ENCODE measurements at regions not wholly inside any gene's neighbourhood (a gene's known extent, or its start where the extent isn't known, plus 50 kb on each side); places are given as distances from the start of the nearest gene placed in this dataset.
"Not testable (repeated sequence)": the region's sequence is repeated elsewhere in the genome, so short reads cannot be mapped to it uniquely, and the experiment has no call there.

DNA sequence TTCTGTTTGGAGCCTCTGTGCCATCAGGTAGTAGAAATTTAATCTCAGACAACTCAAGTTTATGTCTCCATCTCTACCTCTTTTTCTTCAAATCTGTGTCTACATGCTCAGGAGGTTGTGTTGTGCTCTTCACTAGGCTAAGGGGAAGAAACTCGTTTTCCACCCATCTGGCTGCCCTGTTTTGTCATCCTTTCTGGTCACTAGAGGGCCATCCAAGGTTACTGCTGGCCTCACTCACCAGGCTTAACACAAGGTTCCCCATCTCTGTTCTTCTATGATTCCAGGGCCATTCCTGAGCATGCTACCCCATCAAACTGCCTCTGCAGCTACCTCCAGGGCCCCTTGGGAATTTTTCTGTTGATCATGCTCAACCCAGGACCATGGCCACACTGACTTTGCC, 213.3 kb upstream of the FBXL7 start:
- no peaks in the 10 kb centered on the region for H3K36me3 ChIP-seq (ENCODE audit: insufficient read depth)
- no peak for DNase-seq (ENCODE audit: extremely low spot score)
- no peaks in the 10 kb centered on the region for H3K4me1 ChIP-seq (ENCODE audit: insufficient read depth)
- no peak overlapping the region for H3K4me3 ChIP-seq (ENCODE audit: low read depth, low read length)
- H3K27ac ChIP-seq (ENCODE audit: low read depth) = no peak overlapping the region
- WGBS = 43% methylated on average over 1 of the region's 1 CpG

DNA sequence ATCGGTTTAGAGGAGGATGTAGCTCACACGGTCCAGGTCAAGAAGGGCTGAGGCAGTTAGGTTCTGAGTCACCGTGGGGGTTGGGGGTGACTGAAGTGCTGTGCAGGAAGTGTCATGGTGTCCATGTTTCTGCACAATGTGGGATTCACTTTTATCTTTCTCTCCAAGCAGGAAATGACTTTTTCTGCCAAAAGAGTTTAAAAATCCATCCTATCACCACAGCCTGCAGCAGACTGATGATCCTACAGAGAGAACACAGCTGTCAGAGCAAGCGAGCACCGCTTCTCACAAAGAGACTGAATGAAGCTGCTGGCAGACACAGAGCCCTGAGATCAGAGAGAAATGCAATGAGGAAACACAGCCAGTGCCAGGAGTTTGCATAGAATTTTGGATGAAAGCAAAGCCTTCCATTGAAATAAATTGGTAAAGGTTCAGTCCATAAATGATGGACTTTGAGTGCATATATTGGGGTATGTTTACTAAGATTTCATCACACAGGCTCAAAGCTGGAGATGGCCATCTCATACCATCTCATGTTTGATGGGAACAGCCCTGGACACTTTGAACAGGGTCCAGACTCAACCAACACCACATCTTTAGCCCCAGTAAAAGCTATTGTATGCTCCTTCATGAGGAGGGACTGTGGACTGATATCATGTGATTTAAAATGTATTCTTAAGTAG, 213.9 kb upstream of the FBXL7 start:
- Histone ChIP-seq H3K36me3 (ENCODE audit: insufficient read depth) (no peaks in the 10 kb centered on the region), H3K4me3 (ENCODE audit: low read depth, low read length) (no peak overlapping the region), H3K4me1 (ENCODE audit: insufficient read depth) (no peaks in the 10 kb centered on the region), H3K27ac (ENCODE audit: low read depth) (no peak overlapping the region)
- 18% methylated on average over 5 of the region's 5 CpGs for WGBS
- peak; percentile 73 for DNase-seq (ENCODE audit: extremely low spot score)

DNA sequence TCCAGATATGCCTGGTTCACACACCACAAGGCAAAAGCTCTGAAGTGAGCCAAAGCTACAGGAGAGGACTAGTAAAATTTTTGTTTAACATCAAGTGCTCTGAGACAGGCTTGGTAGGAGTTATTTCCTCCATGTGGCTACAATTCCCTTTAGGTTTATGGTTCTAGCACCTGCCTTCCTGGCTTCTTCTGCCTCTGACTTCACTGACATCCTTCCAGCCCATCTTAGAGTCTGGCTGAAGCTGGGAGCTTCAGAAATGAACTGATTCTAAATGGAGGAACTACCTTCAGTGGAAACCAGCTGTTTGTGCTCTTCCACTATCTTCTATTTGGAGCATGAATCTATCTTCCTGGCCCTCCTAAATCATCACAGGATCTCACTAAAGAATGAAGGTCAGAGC, 215.3 kb upstream of the FBXL7 start:
- no peaks in the 10 kb centered on the region for H3K4me1 ChIP-seq (ENCODE audit: insufficient read depth)
- H3K4me3 ChIP-seq (ENCODE audit: low read depth, low read length) = no peak overlapping the region
- no peaks in the 10 kb centered on the region for H3K36me3 ChIP-seq (ENCODE audit: insufficient read depth)
- no peak overlapping the region for H3K27ac ChIP-seq (ENCODE audit: low read depth)
- DNase-seq (ENCODE audit: extremely low spot score) = no peak

DNA sequence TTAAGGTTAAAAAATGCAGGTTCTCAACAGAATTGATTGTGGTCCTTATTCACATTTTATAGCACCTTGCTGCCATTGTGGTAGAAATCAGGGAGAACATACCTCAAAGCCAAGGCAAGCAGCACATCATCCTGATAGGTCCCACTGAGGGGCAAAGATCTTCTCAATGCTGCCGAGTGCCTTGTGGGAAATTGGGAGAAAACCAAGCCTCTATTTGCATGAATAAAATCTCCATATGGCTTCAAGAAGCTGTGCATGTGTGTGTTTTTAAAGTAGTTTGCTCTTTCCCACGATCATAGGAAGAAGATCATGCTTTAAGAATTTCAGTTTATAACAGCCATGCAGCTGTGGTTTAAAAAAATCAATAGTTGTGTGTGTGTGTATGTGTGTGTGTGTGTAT, 216.9 kb upstream of the FBXL7 start:
- H3K36me3 ChIP-seq (ENCODE audit: insufficient read depth) = no peaks in the 10 kb centered on the region
- WGBS = 52% methylated on average over 2 of the region's 2 CpGs
- H3K4me3 ChIP-seq (ENCODE audit: low read depth, low read length) = no peak overlapping the region
- H3K4me1 ChIP-seq (ENCODE audit: insufficient read depth) = no peaks in the 10 kb centered on the region
- no peak overlapping the region for H3K27ac ChIP-seq (ENCODE audit: low read depth)
- no peak for DNase-seq (ENCODE audit: extremely low spot score)

DNA sequence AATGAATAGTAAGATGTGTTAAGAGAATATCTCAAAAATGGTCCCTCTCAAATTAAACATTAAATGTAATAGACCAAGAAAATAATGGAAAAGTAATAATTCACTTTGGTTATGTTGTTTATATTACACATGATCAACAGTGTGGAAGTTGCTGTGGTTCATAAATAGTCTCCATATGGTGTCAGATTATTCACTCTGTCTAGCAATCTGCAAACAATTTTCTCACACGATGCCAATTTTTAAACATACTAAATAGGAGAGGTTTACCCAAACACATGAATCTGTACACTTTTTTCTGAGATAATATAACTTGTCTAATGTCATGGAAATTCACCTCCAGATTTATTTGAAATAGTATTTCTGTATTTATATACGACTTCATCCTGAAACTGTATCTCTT, 217.4 kb upstream of the FBXL7 start:
- Histone ChIP-seq H3K4me3 (ENCODE audit: low read depth, low read length) (no peak overlapping the region), H3K27ac (ENCODE audit: low read depth) (no peak overlapping the region), H3K4me1 (ENCODE audit: insufficient read depth) (no peaks in the 10 kb centered on the region), H3K36me3 (ENCODE audit: insufficient read depth) (no peaks in the 10 kb centered on the region)
- WGBS = 63% methylated on average over 2 of the region's 2 CpGs
- DNase-seq (ENCODE audit: extremely low spot score) = no peak

DNA sequence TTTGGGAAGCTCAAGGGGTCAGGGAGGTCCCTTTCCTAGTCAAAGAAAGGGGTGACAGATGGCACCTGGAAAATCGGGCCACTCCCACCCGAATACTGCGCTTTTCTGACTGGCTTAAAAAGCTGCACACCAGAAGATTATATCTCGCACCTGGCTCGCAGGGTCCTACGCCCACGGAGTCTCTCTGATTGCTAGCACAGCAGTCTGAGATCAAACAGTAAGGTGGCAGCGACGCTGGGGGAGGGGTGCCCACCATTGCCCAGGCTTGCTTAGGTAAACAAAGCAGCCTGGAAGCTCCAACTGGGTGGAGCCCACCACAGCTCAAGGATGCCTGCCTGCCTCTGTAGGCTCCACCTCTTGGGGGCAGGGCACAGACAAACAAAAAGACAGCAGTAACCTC, 228.4 kb upstream of the FBXL7 start:
- not testable (repeated sequence) for DNase-seq (ENCODE audit: extremely low spot score); H3K4me1 ChIP-seq (ENCODE audit: insufficient read depth); H3K4me3 ChIP-seq (ENCODE audit: low read depth, low read length); H3K36me3 ChIP-seq (ENCODE audit: insufficient read depth); H3K27ac ChIP-seq (ENCODE audit: low read depth)
- 63% methylated on average over 9 of the region's 9 CpGs for WGBS

DNA sequence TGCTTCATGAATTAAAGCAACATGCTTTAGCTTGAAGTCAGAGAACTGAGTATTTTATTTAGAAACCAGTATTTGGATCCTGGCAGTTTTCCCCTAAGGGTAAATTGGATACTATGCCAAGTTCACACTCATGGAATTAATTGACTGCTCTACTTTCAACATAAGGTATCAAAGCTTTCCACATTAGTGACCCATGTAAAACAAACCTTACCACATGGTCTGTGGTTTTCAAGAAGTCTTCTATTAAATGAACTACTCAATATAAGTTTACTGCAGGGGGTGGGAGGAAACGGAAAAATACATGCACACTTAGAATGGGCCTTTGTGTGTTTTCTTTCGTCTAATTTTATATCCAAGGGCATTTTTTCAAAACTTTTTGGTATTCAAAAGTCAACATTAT, 232.0 kb upstream of the FBXL7 start:
- H3K36me3 ChIP-seq (ENCODE audit: insufficient read depth) = no peaks in the 10 kb centered on the region
- H3K4me3 ChIP-seq (ENCODE audit: low read depth, low read length) = no peak overlapping the region
- 74% methylated on average over 2 of the region's 2 CpGs for whole genome bisulfite sequencing
- DNase-seq (ENCODE audit: extremely low spot score) = no peak
- H3K4me1 ChIP-seq (ENCODE audit: insufficient read depth) = no peaks in the 10 kb centered on the region
- no peak overlapping the region for H3K27ac ChIP-seq (ENCODE audit: low read depth)

DNA sequence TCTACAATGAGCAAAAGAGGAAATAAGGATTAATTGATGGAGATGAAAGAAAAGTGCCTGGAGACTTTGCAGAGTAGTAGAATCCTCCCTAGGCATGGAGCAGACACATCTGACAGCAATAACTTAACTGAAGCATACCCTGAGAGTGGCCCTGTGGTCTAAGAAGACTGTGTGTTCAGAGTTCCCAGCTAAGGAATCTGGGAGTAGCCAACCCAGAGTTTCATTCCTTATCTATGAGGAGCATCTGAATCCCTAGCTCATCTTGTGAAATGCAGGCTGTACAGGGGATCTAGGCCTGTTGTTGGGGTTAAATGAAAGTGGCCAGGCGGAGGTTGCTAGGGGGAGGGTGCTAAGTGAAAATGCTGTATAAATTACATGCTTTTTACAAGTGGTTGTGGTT, 233.1 kb upstream of the FBXL7 start:
- H3K4me1 ChIP-seq (ENCODE audit: insufficient read depth) = no peaks in the 10 kb centered on the region
- H3K36me3 ChIP-seq (ENCODE audit: insufficient read depth) = no peaks in the 10 kb centered on the region
- DNase-seq (ENCODE audit: extremely low spot score) = no peak
- H3K27ac ChIP-seq (ENCODE audit: low read depth) = no peak overlapping the region
- WGBS = 86% methylated on average over 1 of the region's 1 CpG
- H3K4me3 ChIP-seq (ENCODE audit: low read depth, low read length) = no peak overlapping the region

DNA sequence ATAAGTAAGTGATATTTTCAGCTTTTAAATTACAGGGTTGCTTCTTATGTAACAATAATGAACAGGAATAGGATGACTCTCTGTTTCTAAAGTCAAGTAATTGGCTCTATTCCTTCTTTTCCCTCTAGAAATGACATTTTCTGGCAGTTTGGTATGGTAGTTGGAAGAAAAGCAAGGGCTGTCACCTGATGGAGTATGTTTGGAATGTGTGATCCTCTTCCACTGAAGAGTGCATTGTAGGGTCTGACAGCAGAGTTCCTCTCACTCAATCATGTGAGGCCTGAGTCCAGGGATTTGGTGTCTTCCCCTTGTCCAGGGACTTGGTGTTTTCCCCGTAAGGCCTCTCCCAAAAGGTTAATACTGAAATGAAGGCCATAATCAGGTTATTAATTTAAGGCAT, 233.8 kb upstream of the FBXL7 start:
- Histone ChIP-seq H3K4me3 (ENCODE audit: low read depth, low read length) (no peak overlapping the region), H3K27ac (ENCODE audit: low read depth) (no peak overlapping the region), H3K4me1 (ENCODE audit: insufficient read depth) (no peaks in the 10 kb centered on the region), H3K36me3 (ENCODE audit: insufficient read depth) (no peaks in the 10 kb centered on the region)
- WGBS = 92% methylated on average over 1 of the region's 1 CpG
- DNase-seq (ENCODE audit: extremely low spot score) = no peak

DNA sequence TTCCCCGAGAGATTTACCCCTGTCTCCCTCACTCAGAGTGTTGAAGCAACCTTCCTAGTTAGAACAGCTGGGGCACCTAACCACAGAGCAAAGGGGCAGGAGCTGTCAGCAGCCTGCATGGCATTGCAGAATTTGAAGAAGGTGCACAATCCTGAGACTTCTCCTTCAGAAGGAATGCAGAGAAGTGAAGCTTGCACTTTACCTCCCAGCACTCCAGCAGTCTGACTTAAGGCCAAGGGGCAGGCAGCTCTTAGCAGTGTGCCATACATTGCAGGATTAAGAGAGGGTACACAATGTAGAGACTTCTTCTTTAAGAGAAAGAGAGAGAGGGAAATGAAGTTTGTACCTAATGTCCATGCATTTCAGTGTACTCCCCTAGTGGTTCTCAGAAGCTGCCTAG, 236.0 kb upstream of the FBXL7 start:
- H3K36me3 ChIP-seq (ENCODE audit: insufficient read depth) = no peaks in the 10 kb centered on the region
- WGBS = 89% methylated on average over 1 of the region's 1 CpG
- no peak overlapping the region for H3K27ac ChIP-seq (ENCODE audit: low read depth)
- H3K4me1 ChIP-seq (ENCODE audit: insufficient read depth) = no peaks in the 10 kb centered on the region
- H3K4me3 ChIP-seq (ENCODE audit: low read depth, low read length) = no peak overlapping the region
- no peak for DNase-seq (ENCODE audit: extremely low spot score)

DNA sequence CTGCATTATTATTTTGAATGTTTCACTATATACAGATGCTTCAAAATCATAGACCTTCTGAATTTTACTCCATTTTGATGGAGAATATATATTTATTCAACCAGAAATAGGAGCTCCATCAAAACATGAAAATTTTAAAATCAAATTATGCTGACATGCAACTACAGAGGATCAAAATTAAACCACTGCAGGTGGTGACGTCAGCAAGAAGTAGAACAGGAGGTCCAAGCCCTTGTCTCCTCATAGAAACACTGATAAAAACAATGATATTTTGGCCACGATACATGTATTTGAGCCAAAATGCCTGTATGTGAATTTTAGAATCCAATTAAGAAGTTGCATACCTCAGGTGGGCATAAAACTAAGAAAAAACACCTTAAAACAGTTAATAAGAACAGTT, 236.6 kb upstream of the FBXL7 start:
- Histone ChIP-seq H3K4me3 (ENCODE audit: low read depth, low read length) (no peak overlapping the region), H3K4me1 (ENCODE audit: insufficient read depth) (no peaks in the 10 kb centered on the region), H3K27ac (ENCODE audit: low read depth) (no peak overlapping the region), H3K36me3 (ENCODE audit: insufficient read depth) (no peaks in the 10 kb centered on the region)
- WGBS = 66% methylated on average over 2 of the region's 2 CpGs
- no peak for DNase-seq (ENCODE audit: extremely low spot score)

DNA sequence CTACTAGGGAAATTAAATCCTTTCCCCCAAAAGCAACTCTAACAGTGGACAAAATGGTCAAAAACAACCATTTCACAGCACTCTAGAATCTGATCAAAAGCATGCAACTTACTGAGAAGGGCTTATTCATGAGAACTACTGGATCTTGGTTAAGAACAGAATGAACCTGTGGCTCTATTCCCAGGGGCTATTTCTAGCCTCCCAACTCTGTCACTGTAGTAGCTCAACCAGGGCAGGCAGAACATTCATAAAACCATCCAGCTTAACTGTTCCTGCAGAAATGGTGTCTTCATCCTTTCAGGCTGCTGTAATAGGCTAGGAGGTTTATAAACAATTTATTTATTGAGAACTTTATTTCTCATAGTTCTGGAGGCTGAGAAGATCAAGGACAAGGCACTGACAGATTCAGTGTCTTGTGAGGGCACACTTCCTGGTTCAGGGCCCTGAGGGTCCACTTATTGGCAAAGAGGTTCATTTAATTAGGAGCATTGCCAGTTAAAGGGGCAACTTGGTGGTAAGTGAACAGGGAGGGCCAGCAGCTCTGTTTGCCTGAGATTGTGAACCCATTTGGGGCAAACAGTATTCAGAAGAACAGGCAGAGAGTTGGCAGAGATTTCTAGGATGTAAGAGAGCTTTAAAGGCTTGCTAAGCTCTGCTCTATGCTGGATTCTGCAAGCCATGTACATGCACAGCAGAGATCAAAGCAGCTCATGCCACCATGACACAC, 238.5 kb upstream of the FBXL7 start:
- H3K4me1 ChIP-seq (ENCODE audit: insufficient read depth) = no peaks in the 10 kb centered on the region
- no peak overlapping the region for H3K4me3 ChIP-seq (ENCODE audit: low read depth, low read length)
- no peak for DNase-seq (ENCODE audit: extremely low spot score)
- H3K27ac ChIP-seq (ENCODE audit: low read depth) = no peak overlapping the region
- no peaks in the 10 kb centered on the region for H3K36me3 ChIP-seq (ENCODE audit: insufficient read depth)

DNA sequence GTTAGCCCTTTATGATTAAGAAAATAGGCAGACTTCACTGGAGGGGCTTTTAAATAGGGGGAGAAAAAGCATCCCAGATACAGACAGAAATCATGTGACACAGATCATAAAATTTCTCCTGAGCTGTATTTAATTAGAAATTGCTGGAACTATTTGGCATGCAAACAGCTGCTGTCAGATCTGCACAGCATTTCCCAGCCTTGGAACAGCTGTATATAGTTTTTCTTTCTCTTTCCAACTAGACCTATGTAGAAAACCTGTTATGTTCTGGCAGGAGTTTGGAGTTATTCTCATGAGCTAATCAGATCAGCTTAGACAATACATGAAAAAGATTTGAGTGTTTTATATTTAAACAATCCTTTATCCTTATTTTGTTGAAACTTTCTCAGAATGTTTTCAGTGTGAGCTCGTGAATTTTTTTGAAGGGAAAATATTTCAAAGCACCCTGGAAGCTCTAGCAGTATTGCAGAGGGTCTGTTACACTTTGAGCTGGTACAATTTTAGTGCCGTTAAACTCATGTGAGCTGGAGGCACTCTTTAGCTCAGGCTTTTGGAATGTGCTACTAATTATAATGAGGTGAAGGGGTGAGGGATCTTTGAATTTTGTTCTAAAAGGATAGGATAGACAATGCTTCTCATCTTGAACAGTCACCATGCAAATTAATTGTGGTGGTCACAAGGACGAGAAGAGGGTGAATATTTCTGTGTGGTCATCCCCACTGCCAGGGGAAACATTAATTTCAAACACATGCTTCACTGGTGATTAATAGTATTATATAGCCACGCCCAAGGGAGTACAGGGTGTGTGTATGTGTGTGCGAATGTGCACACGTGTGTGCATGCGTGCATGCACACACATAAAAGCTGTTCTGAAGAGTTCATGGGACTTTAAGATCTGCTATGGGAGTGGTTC, 239.4 kb upstream of the FBXL7 start:
- Histone ChIP-seq H3K36me3 (ENCODE audit: insufficient read depth) (no peaks in the 10 kb centered on the region), H3K4me1 (ENCODE audit: insufficient read depth) (no peaks in the 10 kb centered on the region), H3K4me3 (ENCODE audit: low read depth, low read length) (no peak overlapping the region), H3K27ac (ENCODE audit: low read depth) (no peak overlapping the region)
- WGBS = 54% methylated on average over 7 of the region's 7 CpGs
- DNase-seq (ENCODE audit: extremely low spot score) = peak; percentile 33

DNA sequence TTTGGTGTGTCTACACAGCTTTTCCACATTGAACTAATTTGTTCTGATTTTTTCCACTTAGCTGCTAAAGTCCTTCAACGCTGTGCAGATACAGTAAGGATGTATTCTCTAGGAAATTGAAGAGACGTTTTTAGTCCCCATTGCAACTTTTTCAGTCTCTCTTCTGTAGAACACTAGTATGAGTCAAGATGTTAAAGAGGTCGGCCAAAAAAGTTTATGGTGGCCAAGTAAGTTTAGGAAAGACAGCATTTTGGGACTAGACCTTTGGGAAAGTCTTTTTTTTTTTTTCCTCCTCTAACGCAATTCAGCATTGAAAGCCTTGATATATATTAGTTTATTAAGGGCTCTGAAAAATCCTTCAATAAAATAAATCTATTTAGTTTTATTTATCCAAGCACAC, 243.5 kb upstream of the FBXL7 start:
- no peak overlapping the region for H3K27ac ChIP-seq (ENCODE audit: low read depth)
- H3K36me3 ChIP-seq (ENCODE audit: insufficient read depth) = no peaks in the 10 kb centered on the region
- H3K4me1 ChIP-seq (ENCODE audit: insufficient read depth) = no peaks in the 10 kb centered on the region
- H3K4me3 ChIP-seq (ENCODE audit: low read depth, low read length) = no peak overlapping the region
- DNase-seq (ENCODE audit: extremely low spot score) = no peak
- 48% methylated on average over 4 of the region's 4 CpGs for WGBS
